Stomach (tissue), 8 donors: ENCODE measurements at regions not wholly inside any gene's neighbourhood (a gene's known extent, or its start where the extent isn't known, plus 50 kb on each side); places are given as distances from the start of the nearest gene placed in this dataset.
"Not testable (repeated sequence)": the region's sequence is repeated elsewhere in the genome, so short reads cannot be mapped to it uniquely, and the experiment has no call there.

Source experiments
- DNase-seq, 2 donors: peaks; one replicate each; pipeline versions ENCODE4 v3.0.0 to v3.0.0-alpha.2; 2013 to 2019
- H3K27ac ChIP-seq, 5 donors: fragments of 200-600 bp in 4 of 5; sonication (generic) in 4 of 5; one replicate each; pipeline ENCODE4 v1.5.1; 2013 to 2019; ENCODE audit warnings: mild to moderate bottlenecking in 1 of 5, moderate library complexity in 1 of 5
- H3K27me3 ChIP-seq, 3 donors: fragments of 200-600 bp; sonication (generic); one replicate each; pipeline ENCODE4 v1.5.1; 2017 to 2019; ENCODE audit warnings: mixed run types in 1 of 3
- H3K36me3 ChIP-seq, 4 donors: fragments of 200-600 bp; sonication (generic); 1 replicate in 3 of 4; 2 replicates in 1 of 4; pipeline ENCODE4 v1.5.1; 2016 to 2019
- H3K4me1 ChIP-seq, 4 donors: fragments of 200-600 bp; sonication (generic); one replicate each; pipeline ENCODE4 v1.5.1; 2016 to 2019
- H3K4me3 ChIP-seq, 4 donors: fragments of 200-600 bp; sonication (generic) in 3 of 4; one replicate each; pipeline ENCODE4 v1.5.1; 2016 to 2019; ENCODE audit warnings: mild to moderate bottlenecking in 1 of 4
- H3K9me3 ChIP-seq, 4 donors: fragments of 200-600 bp; sonication (generic); one replicate each; pipeline ENCODE4 v1.5.1; 2016 to 2019
- EP300 ChIP-seq: sonication (generic); formaldehyde crosslinking; IDR thresholded peaks from one replicate; pipeline ENCODE4 v1.6.1; 2017; ENCODE audit warnings: antibody characterized with exemption
- POLR2A ChIP-seq, 4 donors: fragments of 450-650 bp; IDR thresholded peaks; one replicate each; pipeline ENCODE4 v1.6.1; 2016; ENCODE audit warnings: antibody characterized with exemption in 4 of 4, control low read depth in 2 of 4, mild to moderate bottlenecking in 1 of 4, moderate library complexity in 1 of 4
- POLR2AphosphoS5 ChIP-seq, 3 donors: sonication (generic); formaldehyde crosslinking; IDR thresholded peaks; one replicate each; pipeline ENCODE4 v1.6.1; 2016; ENCODE audit warnings: antibody characterized with exemption in 3 of 3
- WGBS, 5 donors: extraction: QIAGEN DNeasy Blood & Tissue Kit in 3 of 5; methylation state at CpG; one replicate each; pipeline versions ENCODE4 v1.1.5 to v1.1.7; 2013 to 2018; 5-methylcytosine and 5-hydroxymethylcytosine counted together
- intact Hi-C: fragments of 100-400 bp; cut with DNase I; formaldehyde crosslinking; loops from one replicate; pipeline ENCODE4 v1.15.1; 2023; ENCODE audit warnings: low total_unique reads
- TF ChIP-seq, protein P1 (sequence below), 7 experiments: fragments of 450-650 bp in 4 of 7; fragments of 200-600 bp in 3 of 7; sonication (generic) in 3 of 7; IDR thresholded peaks; one replicate each; pipeline ENCODE4 v1.5.1; 2016 to 2019; ENCODE audit warnings: antibody characterized with exemption in 7 of 7, control low read depth in 2 of 7, mild to moderate bottlenecking in 1 of 7
- donor health status: healthy with polysubstance abuse.
- donor health status: Bipolar disorder and iron deficiency.
- donor health status: healthy.

DNA sequence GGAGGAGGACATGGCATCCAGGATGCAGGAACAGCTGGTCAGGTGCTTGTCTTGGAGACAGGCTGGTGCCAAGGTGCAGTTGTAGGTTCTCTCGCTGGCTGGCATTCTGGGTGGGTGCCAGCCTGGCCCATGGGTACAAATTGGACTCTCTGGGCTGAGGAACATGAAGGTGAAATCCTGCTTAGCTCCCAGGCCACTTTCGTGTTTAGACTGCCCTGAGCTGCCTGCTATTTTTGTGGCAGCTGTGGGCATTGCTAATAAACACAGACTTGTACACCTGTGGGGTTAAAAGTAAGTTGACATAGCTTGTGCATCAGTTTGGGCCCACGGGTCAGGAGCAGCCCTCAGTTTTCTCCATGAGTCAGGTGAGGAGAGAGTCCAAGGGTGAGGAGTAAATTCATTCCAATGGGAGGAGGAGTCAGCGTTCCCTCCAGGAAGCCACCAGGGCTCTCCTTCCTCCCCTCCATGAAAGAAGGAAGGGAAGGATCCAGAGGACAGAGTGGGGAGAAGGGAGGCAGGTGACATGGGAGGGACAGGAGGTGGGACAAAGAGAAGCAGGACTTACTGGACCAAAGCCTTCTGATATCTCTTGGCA is 380.0 kb downstream of the GLRX3 start:
- Histone ChIP-seq H3K9me3 (peaks cover 0 to 14% (median 6%) of the 10 kb centered on the region in 4 donors), H3K27me3 (peaks cover 0 to 31% (median 0%) of the 10 kb centered on the region in 3 donors), H3K36me3 (no peaks in the 10 kb centered on the region), H3K27ac (no peak overlapping the region), H3K4me3 (no peak overlapping the region), H3K4me1 (no peaks in the 10 kb centered on the region)
- intact Hi-C loops: no loop called here
- WGBS, 5 donors: 64 to 76% (median 70%) methylated on average over 4 of the region's 4 CpGs
- TF ChIP-seq EP300 (no peak), POLR2AphosphoS5 (IDR thresholded peaks at IDR 0.05) (no peak), POLR2A (IDR thresholded peaks at IDR 0.05) (no peak)
- TF ChIP-seq, protein P1, sequence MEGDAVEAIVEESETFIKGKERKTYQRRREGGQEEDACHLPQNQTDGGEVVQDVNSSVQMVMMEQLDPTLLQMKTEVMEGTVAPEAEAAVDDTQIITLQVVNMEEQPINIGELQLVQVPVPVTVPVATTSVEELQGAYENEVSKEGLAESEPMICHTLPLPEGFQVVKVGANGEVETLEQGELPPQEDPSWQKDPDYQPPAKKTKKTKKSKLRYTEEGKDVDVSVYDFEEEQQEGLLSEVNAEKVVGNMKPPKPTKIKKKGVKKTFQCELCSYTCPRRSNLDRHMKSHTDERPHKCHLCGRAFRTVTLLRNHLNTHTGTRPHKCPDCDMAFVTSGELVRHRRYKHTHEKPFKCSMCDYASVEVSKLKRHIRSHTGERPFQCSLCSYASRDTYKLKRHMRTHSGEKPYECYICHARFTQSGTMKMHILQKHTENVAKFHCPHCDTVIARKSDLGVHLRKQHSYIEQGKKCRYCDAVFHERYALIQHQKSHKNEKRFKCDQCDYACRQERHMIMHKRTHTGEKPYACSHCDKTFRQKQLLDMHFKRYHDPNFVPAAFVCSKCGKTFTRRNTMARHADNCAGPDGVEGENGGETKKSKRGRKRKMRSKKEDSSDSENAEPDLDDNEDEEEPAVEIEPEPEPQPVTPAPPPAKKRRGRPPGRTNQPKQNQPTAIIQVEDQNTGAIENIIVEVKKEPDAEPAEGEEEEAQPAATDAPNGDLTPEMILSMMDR (IDR thresholded peaks at IDR 0.05): no peak
- DNase-seq: no peak

DNA sequence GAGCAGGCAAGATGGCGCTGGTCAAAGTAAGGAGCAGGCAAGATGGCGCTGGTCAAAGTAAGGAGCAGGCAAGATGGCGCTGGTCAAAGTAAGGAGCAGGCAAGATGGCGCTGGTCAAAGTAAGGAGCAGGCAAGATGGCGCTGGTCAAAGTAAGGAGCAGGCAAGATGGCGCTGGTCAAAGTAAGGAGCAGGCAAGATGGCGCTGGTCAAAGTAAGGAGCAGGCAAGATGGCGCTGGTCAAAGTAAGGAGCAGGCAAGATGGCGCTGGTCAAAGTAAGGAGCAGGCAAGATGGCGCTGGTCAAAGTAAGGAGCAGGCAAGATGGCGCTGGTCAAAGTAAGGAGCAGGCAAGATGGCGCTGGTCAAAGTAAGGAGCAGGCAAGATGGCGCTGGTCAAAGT is 382.7 kb downstream of the GLRX3 start:
- intact Hi-C loops, H3K4me3 ChIP-seq, H3K36me3 ChIP-seq, DNase-seq, H3K27ac ChIP-seq, H3K4me1 ChIP-seq: not testable (repeated sequence)
- Histone ChIP-seq H3K27me3 (peaks cover 0 to 13% (median 0%) of the 10 kb centered on the region in 3 donors), H3K9me3 (peaks cover 0 to 14% (median 5%) of the 10 kb centered on the region in 4 donors)
- 80 to 97% (median 93%) methylated on average over 4 to 5 of the region's 13 CpGs for WGBS, 5 donors

DNA sequence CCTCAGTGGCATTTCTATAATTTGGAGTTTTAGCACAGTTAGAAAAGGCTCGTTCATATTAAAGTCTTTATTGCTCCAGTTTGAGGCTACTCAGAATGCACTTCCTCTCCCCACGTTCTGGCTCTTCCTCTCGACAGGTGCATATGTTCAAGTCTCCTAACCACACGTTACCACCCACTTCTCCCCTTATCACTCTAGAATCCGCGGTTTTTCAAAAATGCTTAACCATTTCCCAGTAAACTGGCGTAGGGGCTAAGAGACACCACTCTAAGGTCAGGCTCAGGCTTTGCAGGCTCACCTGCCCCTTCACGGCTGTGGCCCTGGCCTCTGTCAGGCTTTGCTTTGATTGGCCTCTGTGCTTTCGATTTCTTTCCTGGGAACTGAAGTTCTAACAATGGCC is 383.6 kb downstream of the GLRX3 start:
- no peaks in the 10 kb centered on the region for H3K36me3 ChIP-seq
- peaks cover 0 to 16% (median 0%) of the 10 kb centered on the region in 3 donors for H3K27me3 ChIP-seq
- H3K4me1 ChIP-seq: no peaks in the 10 kb centered on the region
- peaks cover 0 to 14% (median 5%) of the 10 kb centered on the region in 4 donors for H3K9me3 ChIP-seq
- TF ChIP-seq POLR2AphosphoS5 (IDR thresholded peaks at IDR 0.05) (no peak), EP300 (no peak), POLR2A (IDR thresholded peaks at IDR 0.05) (no peak)
- TF ChIP-seq, protein P1 (IDR thresholded peaks at IDR 0.05): no peak
- 75 to 86% (median 83%) methylated on average over 9 of the region's 9 CpGs for WGBS, 5 donors
- no peak overlapping the region for H3K27ac ChIP-seq
- intact Hi-C loops: no loop called here
- H3K4me3 ChIP-seq: no peak overlapping the region
- no peak for DNase-seq

DNA sequence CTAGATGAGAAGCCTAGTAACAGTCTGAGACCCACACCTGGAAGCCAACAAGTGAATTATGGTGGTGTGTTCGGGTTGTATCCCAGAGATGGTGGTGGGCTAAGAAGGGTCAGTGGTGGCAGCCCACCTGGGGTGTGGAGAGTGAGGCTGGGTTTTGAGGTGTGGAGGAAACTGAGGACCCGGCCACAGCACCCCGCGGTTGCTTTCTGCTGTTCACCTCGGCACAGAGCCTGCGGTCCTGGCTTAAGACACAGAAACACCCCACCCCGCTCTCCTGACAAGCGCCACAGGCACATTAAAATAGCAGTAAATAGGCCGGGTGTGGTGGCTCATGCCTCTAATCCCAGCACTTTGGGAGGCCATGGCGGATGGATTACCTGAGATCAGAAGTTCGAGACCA is 395.1 kb downstream of the GLRX3 start:
- no peak for DNase-seq
- WGBS, 5 donors: 85 to 91% (median 87%) methylated on average over 10 to 11 of the region's 11 CpGs
- Histone ChIP-seq H3K4me3 (no peak overlapping the region), H3K27ac (no peak overlapping the region), H3K4me1 (no peaks in the 10 kb centered on the region), H3K36me3 (no peaks in the 10 kb centered on the region), H3K9me3 (peaks cover 0 to 5% (median 0%) of the 10 kb centered on the region in 4 donors), H3K27me3 (peaks cover 0 to under 1% (median 0%) of the 10 kb centered on the region in 3 donors)
- intact Hi-C loops: no loop called here
- TF ChIP-seq POLR2AphosphoS5 (IDR thresholded peaks at IDR 0.05) (no peak), EP300 (no peak)
- TF ChIP-seq, protein P1 (IDR thresholded peaks at IDR 0.05): no peak

DNA sequence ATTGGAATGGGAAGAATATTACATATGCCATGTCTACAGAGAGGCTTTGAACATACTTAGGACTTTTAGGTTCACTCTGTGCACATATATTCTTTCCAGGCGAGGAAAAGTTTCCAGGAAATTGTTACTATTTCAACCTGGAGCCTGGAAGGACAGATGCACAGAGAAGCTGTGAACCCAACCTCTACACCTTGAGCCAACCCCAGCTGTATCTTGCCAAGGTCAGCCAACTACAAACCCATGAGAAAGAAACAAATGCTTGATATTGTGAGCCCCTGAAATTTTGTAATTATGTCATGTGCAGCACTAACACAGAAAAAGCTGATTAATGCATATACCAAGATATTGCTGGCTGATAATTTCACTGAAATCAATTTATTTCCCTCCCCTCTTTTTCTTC is 404.9 kb downstream of the GLRX3 start:
- Histone ChIP-seq H3K4me1 (no peaks in the 10 kb centered on the region), H3K36me3 (no peaks in the 10 kb centered on the region), H3K27ac (no peak overlapping the region), H3K27me3 (peaks cover 0 to 25% (median 3%) of the 10 kb centered on the region in 3 donors), H3K4me3 (no peak overlapping the region), H3K9me3 (peaks cover 0 to 3% (median 0%) of the 10 kb centered on the region in 4 donors)
- 59 to 88% (median 81%) methylated on average over 1 of the region's 1 CpG for WGBS, 5 donors
- intact Hi-C loops: no loop called here
- TF ChIP-seq POLR2AphosphoS5 (IDR thresholded peaks at IDR 0.05): no peak
- TF ChIP-seq EP300: no peak
- TF ChIP-seq, protein P1 (IDR thresholded peaks at IDR 0.05): no peak
- no peak for TF ChIP-seq POLR2A (IDR thresholded peaks at IDR 0.05)
- no peak for DNase-seq
